Stomach (tissue), 4 donors: ENCODE measurements at regions not wholly inside any gene's neighbourhood (a gene's known extent, or its start where the extent isn't known, plus 50 kb on each side); places are given as distances from the start of the nearest gene placed in this dataset.

Experiments
- EP300 ChIP-seq: sonication (generic); formaldehyde crosslinking; IDR thresholded peaks from one replicate; pipeline ENCODE4 v1.6.1; 2017; ENCODE audit warnings: antibody characterized with exemption
- POLR2A ChIP-seq, 4 donors: fragments of 450-650 bp; IDR thresholded peaks; one replicate each; pipeline ENCODE4 v1.6.1; 2016; ENCODE audit warnings: antibody characterized with exemption in 4 of 4, control low read depth in 2 of 4, mild to moderate bottlenecking in 1 of 4, moderate library complexity in 1 of 4
- TF ChIP-seq, protein P1 (sequence below), 7 experiments: fragments of 450-650 bp in 4 of 7; fragments of 200-600 bp in 3 of 7; sonication (generic) in 3 of 7; IDR thresholded peaks; one replicate each; pipeline ENCODE4 v1.5.1; 2016 to 2019; ENCODE audit warnings: antibody characterized with exemption in 7 of 7, control low read depth in 2 of 7, mild to moderate bottlenecking in 1 of 7

DNA sequence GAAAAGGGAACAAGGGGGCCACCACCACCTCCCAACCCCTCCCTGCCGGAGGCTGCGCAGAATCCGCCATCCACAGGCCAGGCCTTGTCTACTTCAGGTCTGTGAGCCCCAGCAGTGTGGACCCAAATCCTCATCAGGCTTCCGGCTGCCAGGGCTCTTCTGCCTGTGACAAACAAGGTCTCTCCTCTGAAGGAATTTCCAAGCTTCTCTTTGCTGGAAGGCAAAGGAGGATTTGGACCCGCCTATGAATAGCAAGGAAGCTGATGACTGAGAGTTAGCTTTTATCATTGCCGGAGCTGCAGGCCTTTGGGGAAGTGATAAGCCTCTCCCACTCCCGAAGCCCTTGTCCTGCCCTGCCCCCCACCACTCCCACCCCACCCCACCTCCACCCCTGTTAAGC lies 93.7 kb upstream of the SH3BP4 start:
- TF ChIP-seq EP300 (no peak), POLR2A (IDR thresholded peaks at IDR 0.05) (no peak)
- TF ChIP-seq, protein P1, sequence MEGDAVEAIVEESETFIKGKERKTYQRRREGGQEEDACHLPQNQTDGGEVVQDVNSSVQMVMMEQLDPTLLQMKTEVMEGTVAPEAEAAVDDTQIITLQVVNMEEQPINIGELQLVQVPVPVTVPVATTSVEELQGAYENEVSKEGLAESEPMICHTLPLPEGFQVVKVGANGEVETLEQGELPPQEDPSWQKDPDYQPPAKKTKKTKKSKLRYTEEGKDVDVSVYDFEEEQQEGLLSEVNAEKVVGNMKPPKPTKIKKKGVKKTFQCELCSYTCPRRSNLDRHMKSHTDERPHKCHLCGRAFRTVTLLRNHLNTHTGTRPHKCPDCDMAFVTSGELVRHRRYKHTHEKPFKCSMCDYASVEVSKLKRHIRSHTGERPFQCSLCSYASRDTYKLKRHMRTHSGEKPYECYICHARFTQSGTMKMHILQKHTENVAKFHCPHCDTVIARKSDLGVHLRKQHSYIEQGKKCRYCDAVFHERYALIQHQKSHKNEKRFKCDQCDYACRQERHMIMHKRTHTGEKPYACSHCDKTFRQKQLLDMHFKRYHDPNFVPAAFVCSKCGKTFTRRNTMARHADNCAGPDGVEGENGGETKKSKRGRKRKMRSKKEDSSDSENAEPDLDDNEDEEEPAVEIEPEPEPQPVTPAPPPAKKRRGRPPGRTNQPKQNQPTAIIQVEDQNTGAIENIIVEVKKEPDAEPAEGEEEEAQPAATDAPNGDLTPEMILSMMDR (IDR thresholded peaks at IDR 0.05): no peak
